ENCODE measurements at regions not wholly inside any gene's neighbourhood (a gene's known extent, or its start where the extent isn't known, plus 50 kb on each side); places are given as distances from the start of the nearest gene placed in this dataset.

DNA sequence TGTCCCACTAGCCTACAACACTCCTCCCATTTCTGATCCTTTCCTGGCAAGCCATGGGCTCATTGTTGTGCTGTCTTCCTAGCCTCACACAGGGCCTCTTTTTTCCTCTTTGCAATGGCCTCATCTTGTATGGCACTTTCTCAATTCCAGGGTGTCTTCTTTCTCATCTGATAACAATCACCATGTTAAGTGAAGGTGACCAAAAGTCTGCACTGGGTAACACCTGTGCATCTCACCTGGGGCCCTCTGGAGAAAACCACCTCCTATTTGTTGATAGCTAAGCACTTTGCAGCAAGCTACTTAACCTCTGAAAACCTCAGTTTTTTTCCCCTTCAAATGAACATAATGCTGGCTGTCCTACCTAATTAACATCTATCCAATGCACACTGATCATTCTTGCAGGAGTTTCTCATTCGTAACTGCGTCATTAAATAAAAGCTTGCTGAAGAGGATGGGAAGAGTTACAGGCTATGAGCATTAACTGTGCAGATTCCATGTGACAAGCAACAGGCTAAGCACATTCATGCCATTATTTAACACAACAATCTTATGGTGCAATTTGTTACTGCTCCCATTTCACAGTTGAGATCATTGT is 60.1 kb upstream of the STK32A start:
- no CpG with 5 or more reads among the region's 2 CpGs for WGBS (ENCODE audit: extremely low coverage, insufficient coverage, insufficient read length)
- no peak overlapping the region for H2BK12ac ChIP-seq (ENCODE audit: low read length)
- H3K27me3 ChIP-seq (ENCODE audit: insufficient read depth, low read length): no peaks in the 10 kb centered on the region

DNA sequence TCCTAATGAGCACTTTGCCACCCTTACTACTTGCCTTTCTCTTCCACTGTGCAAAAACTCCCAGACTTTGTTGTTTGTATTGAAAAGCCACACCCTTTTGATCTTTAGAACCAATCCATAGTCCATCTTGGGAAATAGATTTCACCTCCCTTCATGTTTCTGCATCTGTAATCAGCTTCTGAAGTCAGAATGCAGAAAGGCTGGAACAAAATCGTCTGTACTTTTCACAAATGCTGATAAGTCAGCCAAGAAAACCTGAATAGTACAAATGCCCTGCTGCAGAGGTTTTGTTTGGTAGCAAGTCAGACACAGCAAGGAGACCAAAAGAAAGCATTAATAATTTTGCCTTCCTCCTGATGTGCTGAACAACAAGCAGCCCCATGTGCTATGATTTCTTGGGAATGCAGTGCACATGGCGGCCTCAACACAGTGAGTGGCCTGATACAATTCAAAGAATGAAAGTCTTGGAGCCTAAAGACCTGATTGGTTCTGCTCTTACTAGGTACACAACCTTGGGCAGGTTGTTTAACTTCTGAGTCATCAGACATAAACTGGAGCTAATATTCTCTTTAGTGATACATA is 59.2 kb upstream of the STK32A start:
- no peak overlapping the region for H3K4me2 ChIP-seq (ENCODE audit: low read length)
- no peak overlapping the region for H3K9ac ChIP-seq (ENCODE audit: low read length)

More for the DNA sequence above, 60.1 kb upstream of the STK32A start:
- Histone ChIP-seq H4K12ac (ENCODE audit: low read depth, low read length) (no peak overlapping the region), H2AFZ (ENCODE audit: insufficient read depth, low read length, poor library complexity) (no peak overlapping the region), H2BK5ac (ENCODE audit: low read depth, low read length, poor library complexity) (no peak overlapping the region), H3K27ac (ENCODE audit: low read depth, low read length) (no peak overlapping the region), H3K79me1 (ENCODE audit: low read length) (no peaks in the 10 kb centered on the region), H3K23ac (ENCODE audit: low read length) (no peak overlapping the region), H3K4me3 (ENCODE audit: low read depth, low read length) (no peak overlapping the region), H4K91ac (ENCODE audit: low read depth, low read length) (no peak overlapping the region), H3K18ac (ENCODE audit: low read length) (no peak overlapping the region), H4K8ac (ENCODE audit: low read depth, low read length) (no peak overlapping the region), H3K4me1 (ENCODE audit: control insufficient read depth in 1 of 2, insufficient read depth in 2 of 2, low read length in 2 of 2) (peaks cover 3% of the 10 kb centered on the region in 2 experiments), H3K36me3 (ENCODE audit: control insufficient read depth in 1 of 2, insufficient read depth in 2 of 2, low read length in 2 of 2) (no peaks in the 10 kb centered on the region), H2AK5ac (ENCODE audit: low read length) (no peak overlapping the region), H3K9ac (ENCODE audit: low read length) (no peak overlapping the region), H2BK120ac (ENCODE audit: insufficient read depth, low read length, poor library complexity) (no peak overlapping the region), H3K79me2 (ENCODE audit: control insufficient read depth, insufficient read depth, low read length, poor library complexity) (no peaks in the 10 kb centered on the region), H3K4ac (ENCODE audit: low read depth, low read length) (no peak overlapping the region), H3K9me3 (ENCODE audit: insufficient read depth, low read depth, low read length) (no peaks in the 10 kb centered on the region), H3K4me2 (ENCODE audit: low read length) (no peak overlapping the region), H3K14ac (ENCODE audit: low read length) (no peak overlapping the region)
- DNase-seq: no peak

DNA sequence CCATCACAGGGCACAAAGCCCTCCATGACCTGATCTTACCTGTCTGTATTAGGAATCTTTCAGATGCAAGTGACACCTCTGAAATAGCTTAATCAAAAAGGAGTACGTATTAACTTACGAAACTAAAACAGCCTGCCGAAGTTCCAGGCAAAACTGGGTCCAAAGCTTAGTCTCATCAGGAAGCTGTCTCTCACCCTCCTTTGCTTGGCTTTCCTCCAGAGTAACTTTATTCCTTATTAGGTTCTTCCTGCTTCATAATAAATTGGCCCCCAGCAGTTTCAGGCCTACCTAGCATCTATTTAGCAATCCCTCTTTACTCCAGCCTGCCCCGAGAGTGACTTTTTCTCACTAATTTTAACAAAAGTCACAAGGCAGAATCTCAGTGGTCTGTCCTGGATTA is 58.4 kb upstream of the STK32A start:
- Histone ChIP-seq H3K23ac (ENCODE audit: low read length) (no peak overlapping the region), H3K4me3 (ENCODE audit: low read depth, low read length) (no peak overlapping the region), H2AK5ac (ENCODE audit: low read length) (no peak overlapping the region), H3K4ac (ENCODE audit: low read depth, low read length) (no peak overlapping the region), H3K4me2 (ENCODE audit: low read length) (no peak overlapping the region), H3K9me3 (ENCODE audit: insufficient read depth, low read depth, low read length) (no peaks in the 10 kb centered on the region), H3K27me3 (ENCODE audit: insufficient read depth, low read length) (no peaks in the 10 kb centered on the region), H3K27ac (ENCODE audit: low read depth, low read length) (no peak overlapping the region), H3K36me3 (ENCODE audit: control insufficient read depth in 1 of 2, insufficient read depth in 2 of 2, low read length in 2 of 2) (no peaks in the 10 kb centered on the region), H2BK120ac (ENCODE audit: insufficient read depth, low read length, poor library complexity) (no peak overlapping the region), H2BK5ac (ENCODE audit: low read depth, low read length, poor library complexity) (no peak overlapping the region), H3K18ac (ENCODE audit: low read length) (no peak overlapping the region), H3K79me2 (ENCODE audit: control insufficient read depth, insufficient read depth, low read length, poor library complexity) (no peaks in the 10 kb centered on the region), H4K91ac (ENCODE audit: low read depth, low read length) (no peak overlapping the region), H4K12ac (ENCODE audit: low read depth, low read length) (no peak overlapping the region), H3K14ac (ENCODE audit: low read length) (no peak overlapping the region), H4K8ac (ENCODE audit: low read depth, low read length) (no peak overlapping the region), H3K9ac (ENCODE audit: low read length) (no peak overlapping the region), H3K4me1 (ENCODE audit: control insufficient read depth in 1 of 2, insufficient read depth in 2 of 2, low read length in 2 of 2) (peaks cover 3% of the 10 kb centered on the region in 2 experiments), H2AFZ (ENCODE audit: insufficient read depth, low read length, poor library complexity) (no peak overlapping the region), H3K79me1 (ENCODE audit: low read length) (no peaks in the 10 kb centered on the region), H2BK12ac (ENCODE audit: low read length) (no peak overlapping the region)
- WGBS (ENCODE audit: extremely low coverage, insufficient coverage, insufficient read length): no CpG with 5 or more reads among the region's 4 CpGs
- DNase-seq: no peak

More for the DNA sequence above, 59.2 kb upstream of the STK32A start:
- H2BK120ac ChIP-seq (ENCODE audit: insufficient read depth, low read length, poor library complexity): no peak overlapping the region
- no peak overlapping the region for H3K14ac ChIP-seq (ENCODE audit: low read length)
- H2BK12ac ChIP-seq (ENCODE audit: low read length): no peak overlapping the region
- H3K27ac ChIP-seq (ENCODE audit: low read depth, low read length): no peak overlapping the region
- H3K4me1 ChIP-seq (ENCODE audit: control insufficient read depth in 1 of 2, insufficient read depth in 2 of 2, low read length in 2 of 2): peaks cover 3% of the 10 kb centered on the region in 2 experiments
- H4K8ac ChIP-seq (ENCODE audit: low read depth, low read length): no peak overlapping the region
- H3K79me1 ChIP-seq (ENCODE audit: low read length): no peaks in the 10 kb centered on the region
- H3K27me3 ChIP-seq (ENCODE audit: insufficient read depth, low read length): no peaks in the 10 kb centered on the region
- no peak overlapping the region for H4K91ac ChIP-seq (ENCODE audit: low read depth, low read length)
- no peaks in the 10 kb centered on the region for H3K79me2 ChIP-seq (ENCODE audit: control insufficient read depth, insufficient read depth, low read length, poor library complexity)
- no peak overlapping the region for H2BK5ac ChIP-seq (ENCODE audit: low read depth, low read length, poor library complexity)
- WGBS (ENCODE audit: extremely low coverage, insufficient coverage, insufficient read length): no CpG with 5 or more reads among the region's 2 CpGs
- no peak overlapping the region for H3K23ac ChIP-seq (ENCODE audit: low read length)
- no peak overlapping the region for H2AFZ ChIP-seq (ENCODE audit: insufficient read depth, low read length, poor library complexity)
- no peaks in the 10 kb centered on the region for H3K36me3 ChIP-seq (ENCODE audit: control insufficient read depth in 1 of 2, insufficient read depth in 2 of 2, low read length in 2 of 2)
- no peak overlapping the region for H4K12ac ChIP-seq (ENCODE audit: low read depth, low read length)
- no peak overlapping the region for H3K4ac ChIP-seq (ENCODE audit: low read depth, low read length)
- DNase-seq: no peak
- no peaks in the 10 kb centered on the region for H3K9me3 ChIP-seq (ENCODE audit: insufficient read depth, low read depth, low read length)
- H3K18ac ChIP-seq (ENCODE audit: low read length): no peak overlapping the region
- no peak overlapping the region for H3K4me3 ChIP-seq (ENCODE audit: low read depth, low read length)
- H2AK5ac ChIP-seq (ENCODE audit: low read length): no peak overlapping the region

DNA sequence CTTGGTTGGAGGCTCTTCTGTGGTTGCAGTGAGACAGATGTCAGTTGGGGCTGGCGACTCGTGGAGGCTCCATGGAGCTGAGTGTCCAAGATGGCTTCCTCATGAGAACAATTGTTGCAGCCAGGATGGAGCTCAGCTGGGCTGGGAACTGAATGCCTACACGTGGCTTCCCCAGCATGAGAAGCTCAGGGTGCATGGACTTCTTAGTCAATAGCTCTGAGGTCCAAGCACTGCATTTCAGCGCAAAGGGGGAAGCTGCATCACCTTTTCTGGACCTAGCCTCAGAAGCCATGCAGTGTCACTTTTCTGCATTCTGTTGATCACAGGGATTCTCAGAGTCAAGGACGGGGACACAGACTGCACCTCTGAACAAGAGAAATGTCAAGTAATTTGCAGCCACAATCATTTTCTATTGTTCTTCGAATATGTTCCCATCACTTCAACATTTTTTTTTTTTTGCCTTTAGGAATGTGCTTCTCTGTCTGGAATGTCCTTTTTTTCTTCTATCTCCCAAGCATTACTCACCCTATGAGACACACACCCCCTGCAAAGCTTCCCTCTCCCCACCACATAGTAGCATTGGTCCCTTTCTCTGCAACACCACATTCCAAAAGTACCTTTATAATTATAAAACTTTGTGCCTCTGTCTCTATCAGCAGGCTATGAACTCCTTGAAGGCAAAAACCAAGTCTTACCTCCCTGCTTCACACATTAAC is 57.5 kb upstream of the STK32A start:
- Histone ChIP-seq H4K91ac (ENCODE audit: low read depth, low read length) (no peak overlapping the region), H4K8ac (ENCODE audit: low read depth, low read length) (no peak overlapping the region), H3K27ac (ENCODE audit: low read depth, low read length) (no peak overlapping the region), H3K9ac (ENCODE audit: low read length) (no peak overlapping the region), H3K4ac (ENCODE audit: low read depth, low read length) (no peak overlapping the region), H2AFZ (ENCODE audit: insufficient read depth, low read length, poor library complexity) (no peak overlapping the region), H3K18ac (ENCODE audit: low read length) (no peak overlapping the region), H3K9me3 (ENCODE audit: insufficient read depth, low read depth, low read length) (no peaks in the 10 kb centered on the region), H3K79me1 (ENCODE audit: low read length) (no peaks in the 10 kb centered on the region), H2BK120ac (ENCODE audit: insufficient read depth, low read length, poor library complexity) (no peak overlapping the region), H3K79me2 (ENCODE audit: control insufficient read depth, insufficient read depth, low read length, poor library complexity) (no peaks in the 10 kb centered on the region), H2BK12ac (ENCODE audit: low read length) (no peak overlapping the region), H3K36me3 (ENCODE audit: control insufficient read depth in 1 of 2, insufficient read depth in 2 of 2, low read length in 2 of 2) (no peaks in the 10 kb centered on the region), H2AK5ac (ENCODE audit: low read length) (no peak overlapping the region), H3K27me3 (ENCODE audit: insufficient read depth, low read length) (no peaks in the 10 kb centered on the region), H3K4me2 (ENCODE audit: low read length) (no peak overlapping the region), H3K23ac (ENCODE audit: low read length) (no peak overlapping the region), H4K12ac (ENCODE audit: low read depth, low read length) (no peak overlapping the region), H2BK5ac (ENCODE audit: low read depth, low read length, poor library complexity) (no peak overlapping the region), H3K4me1 (ENCODE audit: control insufficient read depth in 1 of 2, insufficient read depth in 2 of 2, low read length in 2 of 2) (peaks cover 3% of the 10 kb centered on the region in 2 experiments), H3K4me3 (ENCODE audit: low read depth, low read length) (no peak overlapping the region), H3K14ac (ENCODE audit: low read length) (no peak overlapping the region)
- no peak for DNase-seq
- WGBS (ENCODE audit: extremely low coverage, insufficient coverage, insufficient read length): no CpG with 5 or more reads among the region's 6 CpGs

Measured in trophoblast cell (in vitro differentiated cells and primary cell).